ENCODE measurements at regions not wholly inside any gene's neighbourhood (a gene's known extent, or its start where the extent isn't known, plus 50 kb on each side); places are given as distances from the start of the nearest gene placed in this dataset.

GRCh38 chr9:73872701-73873100 lies 624.4 kb upstream of the RORB start:
- no peak overlapping the region for H3K27ac ChIP-seq
- no peaks in the 10 kb centered on the region for H3K27me3 ChIP-seq
- ATAC-seq (no peak), DNase-seq (no peak)
- H3K9me3 ChIP-seq: no peaks in the 10 kb centered on the region
- intact Hi-C loops (cut with DNase I): no loop called here
- WGBS (ENCODE audit: insufficient coverage, low coverage, low lambda C conversion rate, missing lambda C conversion rate): 64% methylated on average over 6 of the region's 6 CpGs
- H3K36me3 ChIP-seq: no peaks in the 10 kb centered on the region
- TF ChIP-seq POLR2A (IDR thresholded peaks at IDR 0.05): no peak
- TF ChIP-seq, protein P1, sequence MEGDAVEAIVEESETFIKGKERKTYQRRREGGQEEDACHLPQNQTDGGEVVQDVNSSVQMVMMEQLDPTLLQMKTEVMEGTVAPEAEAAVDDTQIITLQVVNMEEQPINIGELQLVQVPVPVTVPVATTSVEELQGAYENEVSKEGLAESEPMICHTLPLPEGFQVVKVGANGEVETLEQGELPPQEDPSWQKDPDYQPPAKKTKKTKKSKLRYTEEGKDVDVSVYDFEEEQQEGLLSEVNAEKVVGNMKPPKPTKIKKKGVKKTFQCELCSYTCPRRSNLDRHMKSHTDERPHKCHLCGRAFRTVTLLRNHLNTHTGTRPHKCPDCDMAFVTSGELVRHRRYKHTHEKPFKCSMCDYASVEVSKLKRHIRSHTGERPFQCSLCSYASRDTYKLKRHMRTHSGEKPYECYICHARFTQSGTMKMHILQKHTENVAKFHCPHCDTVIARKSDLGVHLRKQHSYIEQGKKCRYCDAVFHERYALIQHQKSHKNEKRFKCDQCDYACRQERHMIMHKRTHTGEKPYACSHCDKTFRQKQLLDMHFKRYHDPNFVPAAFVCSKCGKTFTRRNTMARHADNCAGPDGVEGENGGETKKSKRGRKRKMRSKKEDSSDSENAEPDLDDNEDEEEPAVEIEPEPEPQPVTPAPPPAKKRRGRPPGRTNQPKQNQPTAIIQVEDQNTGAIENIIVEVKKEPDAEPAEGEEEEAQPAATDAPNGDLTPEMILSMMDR (IDR thresholded peaks at IDR 0.05): no peak
- no peaks in the 10 kb centered on the region for H3K4me1 ChIP-seq
- H3K4me3 ChIP-seq: no peak overlapping the region

DNA sequence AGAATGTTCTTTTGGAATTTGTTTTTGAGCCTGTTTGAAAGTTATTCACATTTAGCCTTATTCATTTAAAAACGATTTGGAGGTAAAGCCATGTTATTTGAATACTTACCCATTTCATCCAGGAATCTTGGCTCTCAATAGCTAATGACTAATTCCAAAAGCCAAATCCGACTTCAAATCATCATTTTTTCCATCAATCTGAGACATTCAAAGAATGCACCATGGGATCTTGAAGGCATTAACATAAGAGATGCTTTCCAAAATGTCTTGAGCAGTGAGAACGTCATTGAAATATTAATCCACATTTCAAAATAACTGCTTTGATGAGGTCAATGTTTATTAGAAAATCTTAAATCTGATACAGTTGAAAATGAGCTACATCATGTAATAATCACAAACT lies 617.0 kb upstream of the RORB start:
- TF ChIP-seq POLR2A (IDR thresholded peaks at IDR 0.05): no peak
- TF ChIP-seq, protein P1 (IDR thresholded peaks at IDR 0.05): no peak
- WGBS (ENCODE audit: insufficient coverage, low coverage, low lambda C conversion rate, missing lambda C conversion rate): 51% methylated on average over 3 of the region's 3 CpGs

GRCh38 chr9:73889023-73889422 lies 608.1 kb upstream of the RORB start:
- Histone ChIP-seq H3K4me3 (no peak overlapping the region), H3K9me3 (no peaks in the 10 kb centered on the region), H3K4me1 (peaks cover 0 to 15% (median 3%) of the 10 kb centered on the region in 4 donors), H3K27me3 (no peaks in the 10 kb centered on the region), H3K27ac (no peak overlapping the region), H3K36me3 (no peaks in the 10 kb centered on the region)
- ATAC-seq (no peak), DNase-seq (no peak)
- 80% methylated on average over 2 of the region's 2 CpGs for WGBS (ENCODE audit: insufficient coverage, low coverage, low lambda C conversion rate, missing lambda C conversion rate)
- TF ChIP-seq POLR2A (IDR thresholded peaks at IDR 0.05): no peak
- TF ChIP-seq, protein P1 (IDR thresholded peaks at IDR 0.05): no peak
- intact Hi-C loops (cut with DNase I): no loop called here

More for the DNA sequence above, 617.0 kb upstream of the RORB start:
- H3K36me3 ChIP-seq: no peaks in the 10 kb centered on the region
- ATAC-seq: no peak
- intact Hi-C loops (cut with DNase I): no loop called here
- H3K27me3 ChIP-seq: no peaks in the 10 kb centered on the region
- no peak for DNase-seq
- H3K4me1 ChIP-seq: no peaks in the 10 kb centered on the region
- H3K27ac ChIP-seq: no peak overlapping the region
- H3K9me3 ChIP-seq: no peaks in the 10 kb centered on the region
- H3K4me3 ChIP-seq: no peak overlapping the region

DNA sequence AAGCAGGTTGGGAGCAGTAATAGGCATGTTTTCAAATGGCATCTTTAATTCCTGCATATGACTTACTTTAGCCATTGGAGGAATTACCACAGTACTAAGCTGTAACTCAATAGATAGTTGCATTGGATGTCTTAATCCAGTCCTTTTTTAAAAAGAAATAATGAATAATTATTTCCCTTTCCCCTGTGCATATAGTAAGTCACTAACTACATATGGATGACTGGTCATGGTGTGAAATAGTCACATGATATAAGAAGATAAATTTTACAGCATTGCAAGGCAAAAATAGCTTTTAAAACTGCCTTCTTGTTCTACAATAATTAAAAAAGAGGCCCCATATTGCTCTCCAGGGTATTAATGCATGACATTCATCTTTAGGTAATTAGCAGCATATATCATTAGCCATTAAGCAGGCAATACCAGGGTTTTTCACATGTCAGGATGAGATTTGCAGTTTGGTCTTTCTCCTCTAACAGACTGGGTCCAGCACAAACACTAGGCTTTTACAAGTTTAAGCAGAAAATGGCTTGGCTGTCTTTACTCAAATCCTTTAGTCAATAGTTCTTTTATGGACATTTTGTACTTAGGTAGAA lies 606.4 kb upstream of the RORB start:
- Histone ChIP-seq H3K9me3 (no peaks in the 10 kb centered on the region), H3K27me3 (no peaks in the 10 kb centered on the region), H3K4me1 (peaks cover 0 to 15% (median 3%) of the 10 kb centered on the region in 4 donors), H3K36me3 (no peaks in the 10 kb centered on the region), H3K4me3 (no peak overlapping the region), H3K27ac (no peak overlapping the region)
- no peak for ATAC-seq
- TF ChIP-seq POLR2A (IDR thresholded peaks at IDR 0.05): no peak
- TF ChIP-seq, protein P1 (IDR thresholded peaks at IDR 0.05): no peak
- intact Hi-C loops (cut with DNase I): no loop called here
- no peak for DNase-seq

- Histone ChIP-seq H3K9me3 (no peaks in the 10 kb centered on the region), H3K4me1 (peaks cover 0 to 15% (median 3%) of the 10 kb centered on the region in 4 donors), H3K36me3 (no peaks in the 10 kb centered on the region), H3K27ac (no peak overlapping the region), H3K4me3 (no peak overlapping the region), H3K27me3 (no peaks in the 10 kb centered on the region)
- TF ChIP-seq, protein P1 (IDR thresholded peaks at IDR 0.05): no peak
- no peak for TF ChIP-seq POLR2A (IDR thresholded peaks at IDR 0.05)
- DNase-seq (no peak), ATAC-seq (peak in 3 of 4 donors; percentile 60 to 69 (median 66))
- 48% methylated on average over 3 of the region's 3 CpGs for WGBS (ENCODE audit: insufficient coverage, low coverage, low lambda C conversion rate, missing lambda C conversion rate)
- intact Hi-C loops (cut with DNase I): no loop called here
Measured at GRCh38 chr9:73892335-73892734, 604.8 kb upstream of the RORB start.
